ENCODE measurements at regions not wholly inside any gene's neighbourhood (a gene's known extent, or its start where the extent isn't known, plus 50 kb on each side); places are given as distances from the start of the nearest gene placed in this dataset.

DNA sequence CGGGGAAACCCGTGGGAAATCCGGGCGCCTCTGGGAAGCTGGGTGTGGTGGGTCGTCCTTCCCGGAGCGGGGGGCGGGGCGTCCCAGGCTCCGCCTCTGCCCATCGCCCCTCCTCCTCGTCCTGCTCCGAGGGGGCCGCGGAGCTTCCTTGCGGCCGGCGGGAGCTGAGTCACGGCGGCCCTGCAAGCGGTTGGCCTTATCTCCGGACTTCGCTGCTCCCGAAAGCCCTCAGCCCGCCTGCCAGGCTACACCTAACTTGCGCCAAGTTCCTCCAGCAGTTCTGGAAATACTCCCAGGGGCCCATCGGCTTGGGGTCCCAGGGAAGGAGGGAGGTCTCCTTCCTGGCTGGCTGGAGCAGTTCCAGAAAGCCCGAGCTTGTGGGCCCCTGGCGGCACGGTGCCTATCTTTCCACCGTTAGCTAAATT, 54.1 kb upstream of the CDKN2AIPNL start:
- peak overlapping the region; percentile 72 for H3K9ac ChIP-seq (ENCODE audit: low read length)
- H3K4me3 ChIP-seq (replicated peaks in 1 of 2; ENCODE audit: low read depth in 1 of 2, low read length in 2 of 2): peak overlapping the region; percentile 62 to 69
- no peak for TF ChIP-seq ELF1 (IDR thresholded peaks at IDR 0.05; ENCODE audit: borderline replicate concordance, low read depth)
- TF ChIP-seq RAD21 (IDR thresholded peaks at IDR 0.05; ENCODE audit: low read depth): no peak
- TF ChIP-seq, protein P1, sequence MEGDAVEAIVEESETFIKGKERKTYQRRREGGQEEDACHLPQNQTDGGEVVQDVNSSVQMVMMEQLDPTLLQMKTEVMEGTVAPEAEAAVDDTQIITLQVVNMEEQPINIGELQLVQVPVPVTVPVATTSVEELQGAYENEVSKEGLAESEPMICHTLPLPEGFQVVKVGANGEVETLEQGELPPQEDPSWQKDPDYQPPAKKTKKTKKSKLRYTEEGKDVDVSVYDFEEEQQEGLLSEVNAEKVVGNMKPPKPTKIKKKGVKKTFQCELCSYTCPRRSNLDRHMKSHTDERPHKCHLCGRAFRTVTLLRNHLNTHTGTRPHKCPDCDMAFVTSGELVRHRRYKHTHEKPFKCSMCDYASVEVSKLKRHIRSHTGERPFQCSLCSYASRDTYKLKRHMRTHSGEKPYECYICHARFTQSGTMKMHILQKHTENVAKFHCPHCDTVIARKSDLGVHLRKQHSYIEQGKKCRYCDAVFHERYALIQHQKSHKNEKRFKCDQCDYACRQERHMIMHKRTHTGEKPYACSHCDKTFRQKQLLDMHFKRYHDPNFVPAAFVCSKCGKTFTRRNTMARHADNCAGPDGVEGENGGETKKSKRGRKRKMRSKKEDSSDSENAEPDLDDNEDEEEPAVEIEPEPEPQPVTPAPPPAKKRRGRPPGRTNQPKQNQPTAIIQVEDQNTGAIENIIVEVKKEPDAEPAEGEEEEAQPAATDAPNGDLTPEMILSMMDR (IDR thresholded peaks at IDR 0.05 in 2 of 3, conservative IDR thresholded peaks at IDR 0.05 in 1 of 3; ENCODE audit: borderline replicate concordance in 1 of 3, insufficient read depth in 1 of 3, low read depth in 2 of 3, low read length in 2 of 3): 0 out of 6 replicates have a peak, but pooled peaks of 1 of the 3 experiments have one; percentile 3
- peak; percentile 78; the same call in 1 of the 2 replicates for TF ChIP-seq ZFX (IDR thresholded peaks at IDR 0.05)
- TF ChIP-seq, protein P2, sequence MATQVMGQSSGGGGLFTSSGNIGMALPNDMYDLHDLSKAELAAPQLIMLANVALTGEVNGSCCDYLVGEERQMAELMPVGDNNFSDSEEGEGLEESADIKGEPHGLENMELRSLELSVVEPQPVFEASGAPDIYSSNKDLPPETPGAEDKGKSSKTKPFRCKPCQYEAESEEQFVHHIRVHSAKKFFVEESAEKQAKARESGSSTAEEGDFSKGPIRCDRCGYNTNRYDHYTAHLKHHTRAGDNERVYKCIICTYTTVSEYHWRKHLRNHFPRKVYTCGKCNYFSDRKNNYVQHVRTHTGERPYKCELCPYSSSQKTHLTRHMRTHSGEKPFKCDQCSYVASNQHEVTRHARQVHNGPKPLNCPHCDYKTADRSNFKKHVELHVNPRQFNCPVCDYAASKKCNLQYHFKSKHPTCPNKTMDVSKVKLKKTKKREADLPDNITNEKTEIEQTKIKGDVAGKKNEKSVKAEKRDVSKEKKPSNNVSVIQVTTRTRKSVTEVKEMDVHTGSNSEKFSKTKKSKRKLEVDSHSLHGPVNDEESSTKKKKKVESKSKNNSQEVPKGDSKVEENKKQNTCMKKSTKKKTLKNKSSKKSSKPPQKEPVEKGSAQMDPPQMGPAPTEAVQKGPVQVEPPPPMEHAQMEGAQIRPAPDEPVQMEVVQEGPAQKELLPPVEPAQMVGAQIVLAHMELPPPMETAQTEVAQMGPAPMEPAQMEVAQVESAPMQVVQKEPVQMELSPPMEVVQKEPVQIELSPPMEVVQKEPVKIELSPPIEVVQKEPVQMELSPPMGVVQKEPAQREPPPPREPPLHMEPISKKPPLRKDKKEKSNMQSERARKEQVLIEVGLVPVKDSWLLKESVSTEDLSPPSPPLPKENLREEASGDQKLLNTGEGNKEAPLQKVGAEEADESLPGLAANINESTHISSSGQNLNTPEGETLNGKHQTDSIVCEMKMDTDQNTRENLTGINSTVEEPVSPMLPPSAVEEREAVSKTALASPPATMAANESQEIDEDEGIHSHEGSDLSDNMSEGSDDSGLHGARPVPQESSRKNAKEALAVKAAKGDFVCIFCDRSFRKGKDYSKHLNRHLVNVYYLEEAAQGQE (IDR thresholded peaks at IDR 0.05; ENCODE audit: low read depth): no peak
- TF ChIP-seq POLR2A (IDR thresholded peaks at IDR 0.05; ENCODE audit: borderline replicate concordance, extremely low read depth, insufficient read depth, insufficient read length): peak; percentile 85
- peak; percentile 74 for TF ChIP-seq POLR2AphosphoS5 (IDR thresholded peaks at IDR 0.05; ENCODE audit: low read depth, low read length)
- no peaks in the 10 kb centered on the region for H3K36me3 ChIP-seq (ENCODE audit: control insufficient read depth in 1 of 2, insufficient read depth in 2 of 2, low read length in 2 of 2)
- no peaks in the 10 kb centered on the region for H3K9me3 ChIP-seq (ENCODE audit: control insufficient read depth in 1 of 2, insufficient read depth in 1 of 2, low read depth in 1 of 2, low read length in 2 of 2)
- no TSS peak for BruUV-seq (replicated peaks)
- H3K79me2 ChIP-seq (ENCODE audit: insufficient read depth, low read length): no peaks in the 10 kb centered on the region
- H2AFZ ChIP-seq (ENCODE audit: low read depth, low read length, poor library complexity, severe bottlenecking): peak overlapping the region; percentile 1
- ChIA-PET POLR2A (interaction anchor here (1.1 to 2.9 kb wide), 9 partner anchors 14 to 61 kb away, joined by 3 to 21 read pairs (median 6); partner anchors contain the start of genes CDKN2AIPNL and JADE2), CTCF (interaction anchor here (1.0 to 1.2 kb wide), 5 partner anchors 10 to 121 kb away, joined by 3 to 8 read pairs (median 5); no protein-coding TSS in a partner anchor), RAD21 (ENCODE audit: low non-redundant PET in 1 of 2, low total read pairs in 2 of 2, uncharacterized antibody in 2 of 2, unreplicated experiment in 2 of 2) (interaction anchor here (0.9 to 1.8 kb wide), 6 partner anchors 37 to 46 kb away, joined by 3 to 6 read pairs (median 4); no protein-coding TSS in a partner anchor)
- DNase-seq (ENCODE audit: low read depth, low spot score): peak; percentile 68
- H3K4me2 ChIP-seq (ENCODE audit: low read length): peak overlapping the region; percentile 88
- H3K27me3 ChIP-seq (ENCODE audit: insufficient read depth, low read length): no peaks in the 10 kb centered on the region
- no peaks in the 10 kb centered on the region for H4K20me1 ChIP-seq (ENCODE audit: insufficient read depth)
- H3K4me1 ChIP-seq (ENCODE audit: control insufficient read depth in 1 of 2, insufficient read depth in 2 of 2, low read length in 2 of 2): peaks cover 16 to 30% of the 10 kb centered on the region in 2 experiments
- H3K9me2 ChIP-seq (ENCODE audit: insufficient read depth): no peaks in the 10 kb centered on the region
- H3K27ac ChIP-seq (ENCODE audit: low read depth, low read length): peak overlapping the region; percentile 99
- peak; percentile 83 for ATAC-seq
- intact Hi-C loops (cut with micrococcal nuclease): loop anchor here (2.0 to 5.0 kb wide), 3 partner anchors 41 to 59 kb away; partner anchors contain the start of genes CDKN2AIPNL and JADE2
